Breast epithelium (tissue), 3 donors: ENCODE measurements at regions not wholly inside any gene's neighbourhood (a gene's known extent, or its start where the extent isn't known, plus 50 kb on each side); places are given as distances from the start of the nearest gene placed in this dataset.

ENCODE experiments used
- CTCF ChIP-seq, 3 donors: fragments of 450-650 bp; IDR thresholded peaks; one replicate each; pipeline ENCODE4 v1.5.1; 2016 to 2017; ENCODE audit warnings: antibody characterized with exemption in 3 of 3, mild to moderate bottlenecking in 3 of 3, moderate library complexity in 3 of 3
- POLR2AphosphoS5 ChIP-seq, 3 donors: sonication (generic); formaldehyde crosslinking; IDR thresholded peaks; one replicate each; pipeline ENCODE4 v1.6.1; 2017; ENCODE audit warnings: antibody characterized with exemption in 3 of 3

GRCh38 chr14:62206456-62206855 is 444.2 kb downstream of the SNAPC1 start:
- no peak for TF ChIP-seq CTCF (IDR thresholded peaks at IDR 0.05)
- no peak for TF ChIP-seq POLR2AphosphoS5 (IDR thresholded peaks at IDR 0.05)
